HepG2 (cell line): ENCODE measurements at regions not wholly inside any gene's neighbourhood (a gene's known extent, or its start where the extent isn't known, plus 50 kb on each side); places are given as distances from the start of the nearest gene placed in this dataset.

Source experiments
- ATAC-seq: fragments of 200-7000 bp; cut with Tn5 transposase; 3 replicates; pipeline ENCODE4 v1.9.1; 2020; ENCODE audit warnings: mild to moderate bottlenecking, moderate library complexity
- BruUV-seq: library from RNA; stranded (reverse); fragments of 400-500 nt; replicated peaks from 2 replicates; lab custom pipeline; 2021; lab: Mats Ljungman, UMichigan
- CTCF ChIA-PET: fragments of 300-600 bp; formaldehyde crosslinking; extraction: SDS; loops from one replicate; lab custom pipeline; 2021; ENCODE audit warnings: low total read pairs, inconsistent platforms, low intra/inter-chr PET ratio; lab: Yijun Ruan, JAX
- POLR2A ChIA-PET: fragments of 350-600 bp; sonication (Branson Sonifier 250); formaldehyde crosslinking; loops from one replicate; lab custom pipeline; 2020; ENCODE audit warnings: antibody characterized with exemption, inconsistent platforms; lab: Yijun Ruan, JAX
- DNase-seq: peaks from one replicate; pipeline ENCODE4 v3.0.0-alpha.2; 2015; ENCODE audit warnings: low spot score
- FAIRE-seq: peaks from 3 replicates; lab custom pipeline; 2011; peaks lifted over from hg19 to GRCh38; lab: Jason Lieb, UNC
- H2AFZ ChIP-seq: one replicate; pipeline ENCODE4 v1.6.1; 2011; ENCODE audit warnings: low read length, inconsistent platforms
- H3K27ac ChIP-seq: fragments of 300-600 bp; 3 replicates; pipeline ENCODE4 v1.8.0; 2011; ENCODE audit warnings: mixed run types, mild to moderate bottlenecking, mixed read lengths, low read length, inconsistent platforms; ENCODE audit not compliant: insufficient read depth; ENCODE audit errors: extremely low read length
- H3K27me3 ChIP-seq, 2 experiments: fragments of 200-600 bp in 1 of 2; 2 replicates in 1 of 2; 3 replicates in 1 of 2; pipeline versions ENCODE4 v1.6.0 to v1.8.0; 2011; ENCODE audit warnings: low read length in 2 of 2, mild to moderate bottlenecking in 2 of 2, moderate library complexity in 2 of 2, inconsistent platforms in 1 of 2; ENCODE audit not compliant: insufficient read depth in 2 of 2, control insufficient read depth in 1 of 2
- H3K36me3 ChIP-seq, 2 experiments: fragments of 200-600 bp in 1 of 2; replicated peaks in 1 of 2; 2 replicates in 1 of 2; 3 replicates in 1 of 2; pipeline versions ENCODE4 v1.5.1 to v1.8.0; 2011; ENCODE audit warnings: low read length in 2 of 2, inconsistent platforms in 1 of 2; ENCODE audit not compliant: insufficient read depth in 2 of 2, control insufficient read depth in 1 of 2
- H3K4me1 ChIP-seq: 2 replicates; pipeline ENCODE4 v1.5.1; 2012; ENCODE audit warnings: low read length, inconsistent platforms; ENCODE audit not compliant: insufficient read depth
- H3K4me2 ChIP-seq: 2 replicates; pipeline ENCODE4 v1.6.0; 2011; ENCODE audit warnings: low read depth, low read length, inconsistent platforms
- H3K4me3 ChIP-seq, 3 experiments: fragments of 200-600 bp in 1 of 3; sonication (generic), shearing (Covaris generic) in 1 of 3; replicated peaks in 1 of 3; 2 replicates each; pipeline ENCODE4 v1.5.1; 2011 to 2016; ENCODE audit warnings: low read length in 3 of 3, inconsistent platforms in 2 of 3, low read depth in 2 of 3, mild to moderate bottlenecking in 2 of 3, control low read depth in 1 of 3, mixed read lengths in 1 of 3; ENCODE audit not compliant: insufficient read depth in 1 of 3
- H3K79me2 ChIP-seq: one replicate; pipeline ENCODE4 v1.6.1; 2011; ENCODE audit warnings: low read length, inconsistent platforms; ENCODE audit not compliant: insufficient read depth
- H3K9ac ChIP-seq: 2 replicates; pipeline ENCODE4 v1.6.0; 2011; ENCODE audit warnings: mild to moderate bottlenecking, low read depth, low read length, inconsistent platforms; ENCODE audit not compliant: insufficient read depth
- H3K9me3 ChIP-seq: 2 replicates; pipeline ENCODE4 v1.5.1; 2012; ENCODE audit warnings: mild to moderate bottlenecking, low read length
- H4K20me1 ChIP-seq: 2 replicates; pipeline ENCODE4 v1.6.0; 2011; ENCODE audit warnings: inconsistent platforms, mild to moderate bottlenecking, low read length, moderate library complexity; ENCODE audit not compliant: insufficient read depth
- BRD4 ChIP-seq: sonication (generic); formaldehyde crosslinking; IDR thresholded peaks from 2 replicates; pipeline ENCODE4 v1.4.0; 2020; ENCODE audit warnings: missing genetic modification reagents
- DBP ChIP-seq: sonication (generic); formaldehyde crosslinking; IDR thresholded peaks from 2 replicates; pipeline ENCODE4 v1.4.0; 2020; ENCODE audit warnings: missing genetic modification reagents; ENCODE audit errors: not compliant biosample characterization
- MED8 ChIP-seq: sonication (generic); formaldehyde crosslinking; IDR thresholded peaks from 2 replicates; pipeline ENCODE4 v1.8.1; 2023; ENCODE audit warnings: mild to moderate bottlenecking, missing genetic modification reagents; ENCODE audit not compliant: insufficient replicate concordance
- NR1H2 ChIP-seq: sonication (generic); formaldehyde crosslinking; IDR thresholded peaks from 2 replicates; pipeline ENCODE4 v1.8.1; 2022; ENCODE audit warnings: low read depth, missing genetic modification reagents, borderline replicate concordance
- SRF ChIP-seq: IDR thresholded peaks from 2 replicates; pipeline ENCODE4 v1.6.1; 2011; ENCODE audit warnings: mild to moderate bottlenecking, low read depth, low read length, moderate library complexity
- SRSF1 ChIP-seq: fragments of 200-400 bp; formaldehyde crosslinking; optimal IDR thresholded peaks from 2 replicates; pipeline ENCODE3; 2017; ENCODE audit warnings: mild to moderate bottlenecking, low read depth, low read length, moderate library complexity
- SYNCRIP ChIP-seq: fragments of 200-400 bp; formaldehyde crosslinking; IDR thresholded peaks from 2 replicates; pipeline ENCODE4 v1.6.1; 2018; ENCODE audit warnings: mild to moderate bottlenecking, low read depth, low read length; ENCODE audit not compliant: insufficient read depth
- ZNF224 ChIP-seq: sonication (generic); formaldehyde crosslinking; IDR thresholded peaks from 2 replicates; pipeline ENCODE4 v1.5.0; 2020; ENCODE audit warnings: mild to moderate bottlenecking, missing genetic modification reagents
- ZNF562 ChIP-seq: sonication (generic); formaldehyde crosslinking; IDR thresholded peaks from 2 replicates; pipeline ENCODE4 v1.8.0; 2022; ENCODE audit warnings: missing genetic modification reagents, borderline replicate concordance
- ZNF672 ChIP-seq: sonication (generic); formaldehyde crosslinking; IDR thresholded peaks from 2 replicates; pipeline ENCODE4 v1.8.1; 2022; ENCODE audit warnings: missing genetic modification reagents
- ZNF800 ChIP-seq: sonication (generic); formaldehyde crosslinking; IDR thresholded peaks from 2 replicates; pipeline ENCODE4 v1.4.0; 2020; ENCODE audit warnings: missing genetic modification reagents
- ZNF83 ChIP-seq: sonication (generic); formaldehyde crosslinking; IDR thresholded peaks from 2 replicates; pipeline ENCODE4 v1.4.0; 2020; ENCODE audit warnings: missing genetic modification reagents, mild to moderate bottlenecking, borderline replicate concordance
- WGBS: methylation state at CpG from one replicate; pipeline ENCODE4 v1.1.6; 2017; ENCODE audit warnings: low lambda C conversion rate; 5-methylcytosine and 5-hydroxymethylcytosine counted together
- in situ Hi-C: cut with HindIII; loops from 2 replicates; pipeline ENCODE4 v1.10.0; 2017; ENCODE audit warnings: low pct_unique_long_range_greater_than_20kb; ENCODE audit not compliant: extremely low pct_ligation_motif_present
- intact Hi-C: fragments of 100-400 bp; cut with micrococcal nuclease; formaldehyde crosslinking; loops from one replicate; pipeline ENCODE4 v1.10.0; 2022; ENCODE audit not compliant: unreplicated experiment
- TF ChIP-seq, protein P1 (sequence below): sonication (generic); formaldehyde crosslinking; IDR thresholded peaks from 2 replicates; pipeline ENCODE4 v1.4.0; 2020; ENCODE audit warnings: mild to moderate bottlenecking, missing genetic modification reagents

DNA sequence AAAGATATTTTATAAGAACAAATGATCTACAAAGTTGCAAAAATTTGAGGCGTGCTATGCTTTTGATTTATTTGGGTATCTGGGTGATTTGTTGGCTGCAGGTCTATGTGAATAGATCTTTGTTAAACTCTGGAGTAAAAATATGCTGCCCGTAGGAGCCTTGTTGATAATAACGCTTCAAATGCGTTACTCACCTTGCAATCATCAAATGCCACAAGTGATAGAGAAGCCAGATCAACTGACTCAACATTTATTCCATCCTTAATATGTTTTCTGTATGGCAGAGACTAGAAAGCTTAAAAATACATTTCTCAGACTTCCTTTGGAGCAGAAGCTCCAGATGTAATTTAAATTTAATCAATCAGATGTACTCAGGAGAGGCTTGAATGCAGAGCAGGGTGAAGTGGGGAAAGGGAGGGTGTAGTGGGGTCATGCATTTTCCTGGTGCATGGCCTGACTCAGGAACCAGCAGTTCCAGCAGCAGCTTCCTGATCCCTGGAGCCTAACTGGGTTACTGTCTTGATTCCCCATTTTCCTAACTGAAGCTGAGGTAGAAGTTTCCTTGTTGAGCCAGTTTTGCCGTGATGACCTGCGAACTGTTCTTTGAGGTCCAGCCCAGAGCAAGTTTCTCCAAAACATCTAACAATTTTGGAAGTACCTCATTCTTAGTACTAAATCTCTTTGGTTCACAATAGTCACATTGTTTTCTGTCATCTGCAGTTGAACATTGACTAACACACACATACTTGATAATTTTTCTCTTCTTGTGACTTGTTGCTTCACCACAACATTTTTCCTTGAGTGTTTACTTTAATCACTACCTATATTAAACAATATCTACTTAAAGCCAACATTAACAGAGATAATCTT, 284.7 kb upstream of the CWC22 start (continued):
- TF ChIP-seq, protein P1, sequence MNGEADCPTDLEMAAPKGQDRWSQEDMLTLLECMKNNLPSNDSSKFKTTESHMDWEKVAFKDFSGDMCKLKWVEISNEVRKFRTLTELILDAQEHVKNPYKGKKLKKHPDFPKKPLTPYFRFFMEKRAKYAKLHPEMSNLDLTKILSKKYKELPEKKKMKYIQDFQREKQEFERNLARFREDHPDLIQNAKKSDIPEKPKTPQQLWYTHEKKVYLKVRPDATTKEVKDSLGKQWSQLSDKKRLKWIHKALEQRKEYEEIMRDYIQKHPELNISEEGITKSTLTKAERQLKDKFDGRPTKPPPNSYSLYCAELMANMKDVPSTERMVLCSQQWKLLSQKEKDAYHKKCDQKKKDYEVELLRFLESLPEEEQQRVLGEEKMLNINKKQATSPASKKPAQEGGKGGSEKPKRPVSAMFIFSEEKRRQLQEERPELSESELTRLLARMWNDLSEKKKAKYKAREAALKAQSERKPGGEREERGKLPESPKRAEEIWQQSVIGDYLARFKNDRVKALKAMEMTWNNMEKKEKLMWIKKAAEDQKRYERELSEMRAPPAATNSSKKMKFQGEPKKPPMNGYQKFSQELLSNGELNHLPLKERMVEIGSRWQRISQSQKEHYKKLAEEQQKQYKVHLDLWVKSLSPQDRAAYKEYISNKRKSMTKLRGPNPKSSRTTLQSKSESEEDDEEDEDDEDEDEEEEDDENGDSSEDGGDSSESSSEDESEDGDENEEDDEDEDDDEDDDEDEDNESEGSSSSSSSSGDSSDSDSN (CRISPR knock-in tag) = no peak
- no peak for TF ChIP-seq BRD4 (CRISPR knock-in tag)
- no peak for TF ChIP-seq SRSF1
- no peak for TF ChIP-seq ZNF672 (CRISPR knock-in tag)
- no peak for TF ChIP-seq ZNF83 (CRISPR knock-in tag)
- TF ChIP-seq ZNF562 (CRISPR knock-in tag) = no peak
- TF ChIP-seq SYNCRIP = no peak

GRCh38 chr2:180291060-180291459, 284.0 kb upstream of the CWC22 start:
- ATAC-seq (no peak), DNase-seq (no peak), FAIRE-seq (no peak)
- no TSS peak for BruUV-seq
- Histone ChIP-seq H3K36me3 (no peaks in the 10 kb centered on the region), H3K4me2 (no peak overlapping the region), H3K9me3 (no peaks in the 10 kb centered on the region; the same call in 1 of the 2 replicates), H3K79me2 (no peaks in the 10 kb centered on the region), H3K9ac (no peak overlapping the region), H3K27me3 (no peaks in the 10 kb centered on the region; a peak in 1 of 5 replicates), H4K20me1 (no peaks in the 10 kb centered on the region), H3K4me3 (no peak overlapping the region), H2AFZ (no peak overlapping the region), H3K27ac (no peak overlapping the region), H3K4me1 (peaks cover 19% of the 10 kb centered on the region)
- WGBS = 7% methylated on average over 2 of the region's 2 CpGs
- ChIA-PET POLR2A (no interaction called here), CTCF (no interaction called here)
- TF ChIP-seq NR1H2 (CRISPR knock-in tag) = no peak
- TF ChIP-seq ZNF800 = no peak
- TF ChIP-seq DBP (CRISPR knock-in tag) = no peak
- TF ChIP-seq ZNF224 (CRISPR knock-in tag) = no peak
- no peak for TF ChIP-seq MED8 (CRISPR knock-in tag)
- TF ChIP-seq SRF = no peak
- in situ Hi-C loops = no loop called here
- intact Hi-C loops = no loop called here
